Neural cell (in vitro differentiated cells): ENCODE measurements at regions not wholly inside any gene's neighbourhood (a gene's known extent, or its start where the extent isn't known, plus 50 kb on each side); places are given as distances from the start of the nearest gene placed in this dataset.

ENCODE experiments used
- H2AFZ ChIP-seq: fragments of 200-600, 300-800 bp; sonication (generic), shearing (Covaris generic); 2 replicates; pipeline ENCODE4 v1.6.0; 2014; ENCODE audit warnings: low read depth, mild to moderate bottlenecking, antibody characterized with exemption, low read length, moderate library complexity
- H3F3A ChIP-seq: fragments of 200-600 bp; shearing (Covaris generic); 2 replicates; pipeline ENCODE4 v1.6.1; 2016; ENCODE audit warnings: mild to moderate bottlenecking, moderate library complexity, mixed read lengths, antibody characterized with exemption, low read length; ENCODE audit not compliant: insufficient read depth, poor library complexity, severe bottlenecking
- H3K27ac ChIP-seq: fragments of 200-600, 300-800 bp; sonication (generic), shearing (Covaris generic); 2 replicates; pipeline ENCODE4 v1.5.1; 2014; ENCODE audit warnings: mild to moderate bottlenecking, low read length, moderate library complexity
- H3K27me3 ChIP-seq: fragments of 300-800, 200-600 bp; sonication (generic), shearing (Covaris generic); 2 replicates; pipeline ENCODE4 v1.6.0; 2014; ENCODE audit warnings: mild to moderate bottlenecking, low read depth, low read length, moderate library complexity; ENCODE audit not compliant: insufficient read depth
- H3K36me3 ChIP-seq: fragments of 300-800, 200-600 bp; sonication (generic), shearing (Covaris generic); 2 replicates; pipeline ENCODE4 v1.5.1; 2014; ENCODE audit warnings: mild to moderate bottlenecking, antibody characterized with exemption, low read length, moderate library complexity; ENCODE audit not compliant: insufficient read depth
- H3K4me2 ChIP-seq: fragments of 300-800, 200-600 bp; sonication (generic), shearing (Covaris generic); 2 replicates; pipeline ENCODE4 v1.6.0; 2014; ENCODE audit warnings: mild to moderate bottlenecking, low read length
- H3K4me3 ChIP-seq: fragments of 300-800, 200-600 bp; sonication (generic), shearing (Covaris generic); 2 replicates; pipeline ENCODE4 v1.5.1; 2014; ENCODE audit warnings: mild to moderate bottlenecking, low read length, moderate library complexity
- H3K79me2 ChIP-seq: fragments of 200-600 bp; shearing (Covaris generic); replicated peaks from 2 replicates; pipeline ENCODE4 v1.6.0; 2014; ENCODE audit warnings: mild to moderate bottlenecking, low read length, moderate library complexity; ENCODE audit not compliant: insufficient read depth
- H3K9ac ChIP-seq: fragments of 300-800, 200-600 bp; sonication (generic), shearing (Covaris generic); 2 replicates; pipeline ENCODE4 v1.6.1; 2016; ENCODE audit warnings: mild to moderate bottlenecking, low read length, mixed read lengths
- H3K9me2 ChIP-seq: fragments of 200-600 bp; shearing (Covaris generic); 2 replicates; pipeline ENCODE4 v1.6.1; 2016; ENCODE audit warnings: mild to moderate bottlenecking, low read length, mixed read lengths; ENCODE audit not compliant: insufficient read depth
- H3K9me3 ChIP-seq: fragments of 200-600, 300-800 bp; sonication (generic), shearing (Covaris generic); 2 replicates; pipeline ENCODE4 v1.6.1; 2016; ENCODE audit warnings: mild to moderate bottlenecking, mixed run types, low read length, moderate library complexity, mixed read lengths
- H4K20me1 ChIP-seq: fragments of 200-600 bp; shearing (Covaris generic); 2 replicates; pipeline ENCODE4 v1.6.1; 2016; ENCODE audit warnings: mild to moderate bottlenecking, mixed run types; ENCODE audit not compliant: insufficient read depth
- EP300 ChIP-seq: fragments of 450-650 bp; conservative IDR thresholded peaks from 2 replicates; pipeline ENCODE4 v1.6.1; 2014; ENCODE audit warnings: antibody characterized with exemption, mild to moderate bottlenecking, moderate library complexity; ENCODE audit not compliant: poor library complexity, severe bottlenecking
- EZH2 ChIP-seq: fragments of 200-600, 300-800 bp; shearing (Covaris generic), sonication (generic); IDR thresholded peaks from 2 replicates; pipeline ENCODE4 v1.6.1; 2014; ENCODE audit warnings: antibody characterized with exemption, low read length, borderline replicate concordance, mild to moderate bottlenecking; ENCODE audit not compliant: insufficient read depth, poor library complexity, severe bottlenecking
- MXI1 ChIP-seq: fragments of 450-650 bp; conservative IDR thresholded peaks from 2 replicates; pipeline ENCODE4 v1.6.1; 2014; ENCODE audit warnings: antibody characterized with exemption, mild to moderate bottlenecking; ENCODE audit not compliant: poor library complexity, severe bottlenecking
- POLR2AphosphoS5 ChIP-seq: IDR thresholded peaks from 2 replicates; pipeline ENCODE4 v1.6.1; 2012
- RAD21 ChIP-seq: fragments of 450-650 bp; conservative IDR thresholded peaks from 2 replicates; pipeline ENCODE4 v1.6.1; 2014; ENCODE audit warnings: antibody characterized with exemption, mild to moderate bottlenecking, moderate library complexity
- REST ChIP-seq: IDR thresholded peaks from 2 replicates; pipeline ENCODE4 v1.6.1; 2012; ENCODE audit warnings: borderline replicate concordance
- SMC3 ChIP-seq: fragments of 450-650 bp; conservative IDR thresholded peaks from 2 replicates; pipeline ENCODE4 v1.6.1; 2014; ENCODE audit warnings: antibody characterized with exemption, mild to moderate bottlenecking, moderate library complexity; ENCODE audit not compliant: poor library complexity
- TAF1 ChIP-seq: IDR thresholded peaks from 2 replicates; pipeline ENCODE4 v1.6.1; 2012; ENCODE audit warnings: low read depth
- TF ChIP-seq, protein P1 (sequence below): fragments of 450-650 bp; IDR thresholded peaks from 2 replicates; pipeline ENCODE4 v1.5.1; 2014; ENCODE audit warnings: antibody characterized with exemption, mild to moderate bottlenecking, moderate library complexity; ENCODE audit not compliant: poor library complexity, severe bottlenecking

- no peak overlapping the region for H3K9ac ChIP-seq
- no peaks in the 10 kb centered on the region for H3K79me2 ChIP-seq
- H3K27me3 ChIP-seq = no peaks in the 10 kb centered on the region
- H3F3A ChIP-seq = no peaks in the 10 kb centered on the region
- H3K9me3 ChIP-seq = no peaks in the 10 kb centered on the region
- no peaks in the 10 kb centered on the region for H3K9me2 ChIP-seq
- H3K36me3 ChIP-seq = no peaks in the 10 kb centered on the region
- H3K4me3 ChIP-seq = no peak overlapping the region
- H3K4me2 ChIP-seq = no peak overlapping the region
- TF ChIP-seq MXI1 (no peak), REST (no peak), EP300 (no peak), POLR2AphosphoS5 (no peak), EZH2 (no peak), TAF1 (no peak), RAD21 (no peak), SMC3 (no peak)
- TF ChIP-seq, protein P1, sequence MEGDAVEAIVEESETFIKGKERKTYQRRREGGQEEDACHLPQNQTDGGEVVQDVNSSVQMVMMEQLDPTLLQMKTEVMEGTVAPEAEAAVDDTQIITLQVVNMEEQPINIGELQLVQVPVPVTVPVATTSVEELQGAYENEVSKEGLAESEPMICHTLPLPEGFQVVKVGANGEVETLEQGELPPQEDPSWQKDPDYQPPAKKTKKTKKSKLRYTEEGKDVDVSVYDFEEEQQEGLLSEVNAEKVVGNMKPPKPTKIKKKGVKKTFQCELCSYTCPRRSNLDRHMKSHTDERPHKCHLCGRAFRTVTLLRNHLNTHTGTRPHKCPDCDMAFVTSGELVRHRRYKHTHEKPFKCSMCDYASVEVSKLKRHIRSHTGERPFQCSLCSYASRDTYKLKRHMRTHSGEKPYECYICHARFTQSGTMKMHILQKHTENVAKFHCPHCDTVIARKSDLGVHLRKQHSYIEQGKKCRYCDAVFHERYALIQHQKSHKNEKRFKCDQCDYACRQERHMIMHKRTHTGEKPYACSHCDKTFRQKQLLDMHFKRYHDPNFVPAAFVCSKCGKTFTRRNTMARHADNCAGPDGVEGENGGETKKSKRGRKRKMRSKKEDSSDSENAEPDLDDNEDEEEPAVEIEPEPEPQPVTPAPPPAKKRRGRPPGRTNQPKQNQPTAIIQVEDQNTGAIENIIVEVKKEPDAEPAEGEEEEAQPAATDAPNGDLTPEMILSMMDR = no peak
- no peak overlapping the region for H3K27ac ChIP-seq
- H4K20me1 ChIP-seq = no peaks in the 10 kb centered on the region
- H2AFZ ChIP-seq = no peak overlapping the region
Observed at GRCh38 chr5:25027061-25027460, 382.3 kb upstream of the CDH10 start.

DNA sequence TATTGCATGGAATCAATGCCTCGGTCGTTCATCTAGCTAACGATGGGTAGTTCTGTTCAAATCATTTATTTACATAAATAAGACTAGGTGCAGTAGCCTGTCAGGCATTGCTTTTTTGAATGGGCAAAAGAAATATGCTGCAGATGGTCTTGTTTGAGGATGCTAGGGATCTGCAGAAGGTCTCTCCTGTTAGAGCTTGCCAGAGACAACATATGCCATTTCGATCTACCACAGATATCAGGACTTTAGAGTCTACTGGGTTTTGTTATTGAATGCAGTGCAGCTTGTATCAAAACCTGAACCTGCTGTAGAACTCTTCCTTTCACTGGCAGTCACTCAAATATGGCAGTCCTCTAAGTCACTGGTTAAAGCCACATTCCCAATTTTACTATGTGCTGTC, 381.1 kb upstream of the CDH10 start:
- Histone ChIP-seq H2AFZ (no peak overlapping the region), H3K79me2 (no peaks in the 10 kb centered on the region), H3K27me3 (no peaks in the 10 kb centered on the region), H3F3A (no peaks in the 10 kb centered on the region), H3K27ac (no peak overlapping the region), H3K36me3 (no peaks in the 10 kb centered on the region), H4K20me1 (no peaks in the 10 kb centered on the region), H3K9me2 (no peaks in the 10 kb centered on the region), H3K4me3 (no peak overlapping the region), H3K9me3 (no peaks in the 10 kb centered on the region), H3K9ac (no peak overlapping the region), H3K4me2 (no peak overlapping the region)
- TF ChIP-seq RAD21 = no peak
- TF ChIP-seq, protein P1 = no peak
- no peak for TF ChIP-seq SMC3
- TF ChIP-seq MXI1 = no peak
- TF ChIP-seq EZH2 = no peak
- no peak for TF ChIP-seq EP300
- TF ChIP-seq POLR2AphosphoS5 = no peak
- TF ChIP-seq TAF1 = no peak
- no peak for TF ChIP-seq REST
